Ishikawa (cell line): ENCODE measurements at regions not wholly inside any gene's neighbourhood (a gene's known extent, or its start where the extent isn't known, plus 50 kb on each side); places are given as distances from the start of the nearest gene placed in this dataset.
A peak's percentile ranks its signal among the peaks of the same experiment; 100 is the strongest.

Experiments used
- CEBPB ChIP-seq: IDR thresholded peaks from 2 replicates; pipeline ENCODE4 v1.6.1; 2012
- CREB1 ChIP-seq: IDR thresholded peaks from 2 replicates; pipeline ENCODE4 v1.6.1; 2012; ENCODE audit warnings: low read depth
- EGR1 ChIP-seq: IDR thresholded peaks from 2 replicates; pipeline ENCODE4 v1.6.1; 2012
- EP300 ChIP-seq: IDR thresholded peaks from 2 replicates; pipeline ENCODE4 v1.6.1; 2012; ENCODE audit warnings: borderline replicate concordance
- FOXM1 ChIP-seq: IDR thresholded peaks from 2 replicates; pipeline ENCODE4 v1.6.1; 2012; ENCODE audit warnings: low read depth, borderline replicate concordance
- NFIC ChIP-seq: IDR thresholded peaks from 2 replicates; pipeline ENCODE4 v1.6.1; 2012
- RAD21 ChIP-seq: IDR thresholded peaks from 2 replicates; pipeline ENCODE4 v1.6.1; 2012; ENCODE audit warnings: low read depth
- REST ChIP-seq: IDR thresholded peaks from 2 replicates; pipeline ENCODE4 v1.6.1; 2012; ENCODE audit warnings: low read depth, mild to moderate bottlenecking
- TAF1 ChIP-seq: IDR thresholded peaks from 2 replicates; pipeline ENCODE4 v1.6.1; 2012; ENCODE audit warnings: low read depth, mild to moderate bottlenecking
- TCF12 ChIP-seq: IDR thresholded peaks from 2 replicates; pipeline ENCODE4 v1.6.1; 2012; ENCODE audit warnings: low read depth
- TEAD4 ChIP-seq: IDR thresholded peaks from 2 replicates; pipeline ENCODE4 v1.6.1; 2012
- YY1 ChIP-seq: IDR thresholded peaks from 2 replicates; pipeline ENCODE4 v1.6.1; 2012; ENCODE audit warnings: low read depth
- ZBTB7A ChIP-seq: IDR thresholded peaks from 2 replicates; pipeline ENCODE4 v1.6.1; 2012; ENCODE audit warnings: low read depth
- TF ChIP-seq, protein P1 (sequence below): IDR thresholded peaks from 2 replicates; pipeline ENCODE4 v1.6.1; 2012
- TF ChIP-seq, protein P2 (sequence below): IDR thresholded peaks from 2 replicates; pipeline ENCODE4 v1.6.1; 2012

DNA sequence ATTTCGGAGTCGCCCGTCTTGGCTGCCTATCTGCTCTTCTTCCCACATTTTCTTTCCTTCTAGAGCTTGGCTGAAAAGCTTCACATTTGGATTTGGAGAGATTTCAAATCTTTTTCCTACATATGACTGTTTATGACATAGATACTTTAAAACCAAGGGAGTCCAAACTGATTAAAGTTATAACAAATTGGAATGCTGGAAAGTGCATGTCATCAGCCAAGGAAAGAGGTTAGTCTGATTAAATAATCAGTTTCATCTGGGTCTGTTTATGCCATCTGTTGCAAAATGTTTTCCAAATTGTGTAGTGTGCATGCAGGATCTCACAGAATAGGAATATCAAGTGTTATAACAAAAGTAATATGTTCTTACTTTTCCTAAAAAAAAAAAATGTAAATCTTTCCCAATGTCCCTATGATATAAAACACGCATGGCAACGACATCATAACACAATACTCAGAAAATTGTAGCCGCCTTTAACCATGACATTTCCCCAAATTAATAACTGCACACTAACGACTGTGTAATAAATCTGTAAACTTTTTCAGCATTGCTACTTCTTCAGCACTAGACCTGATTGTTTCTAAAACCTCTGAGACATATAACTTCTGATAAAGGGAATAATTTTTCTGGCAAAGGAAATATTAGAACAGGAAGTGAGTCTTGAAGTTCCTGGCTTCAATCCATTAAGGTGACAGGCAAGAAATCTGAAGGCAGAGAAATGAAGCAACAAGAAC is 230.2 kb upstream of the FOXQ1 start:
- TF ChIP-seq CREB1 (no peak), NFIC (peak; percentile 14; the same call in 1 of the 2 replicates), CEBPB (no peak)

DNA sequence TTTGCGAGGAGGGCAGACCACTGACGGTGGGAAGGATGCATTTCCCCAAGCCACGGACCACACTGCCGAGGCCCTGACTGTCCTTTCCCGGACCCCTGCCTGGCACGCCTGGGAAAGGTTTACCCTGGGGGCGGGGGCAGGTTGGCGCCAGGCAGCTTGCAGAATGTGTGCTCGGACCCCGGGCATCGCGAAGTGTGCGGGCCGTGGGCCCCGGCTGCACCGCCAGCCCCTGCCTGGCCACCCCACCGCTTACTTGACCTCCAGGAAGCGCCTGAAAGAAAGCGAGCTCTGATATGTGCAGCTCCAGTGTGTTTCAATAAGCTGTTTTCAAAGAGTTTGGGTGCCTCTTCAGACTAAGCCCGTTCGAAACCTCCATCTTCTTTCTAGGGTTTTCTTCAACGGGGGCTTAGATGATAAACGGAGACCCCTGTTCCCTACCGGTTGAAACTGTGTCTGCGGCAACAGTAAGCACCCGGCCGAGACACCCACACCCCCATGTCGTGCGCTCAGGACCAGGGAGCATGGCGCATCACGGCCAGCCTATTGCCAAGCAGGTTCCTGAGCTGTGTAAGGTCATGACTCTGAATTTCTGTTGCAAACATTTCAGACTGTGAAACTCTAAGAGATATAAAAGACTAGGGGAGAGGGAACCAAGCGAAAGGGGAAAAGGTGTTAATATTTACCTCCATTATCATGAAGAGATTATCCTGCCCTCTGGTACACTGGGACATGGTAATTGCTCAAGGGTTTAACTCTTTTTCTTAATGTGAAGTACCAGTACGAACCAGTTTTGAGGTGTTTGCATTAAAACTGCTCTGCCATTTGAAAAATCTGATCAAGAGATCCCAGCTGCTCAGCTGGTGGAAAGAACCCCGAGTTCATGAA is 231.2 kb upstream of the FOXQ1 start:
- TF ChIP-seq CREB1 (no peak), TAF1 (no peak), YY1 (no peak), ZBTB7A (no peak), FOXM1 (no peak), TCF12 (no peak), EGR1 (no peak), RAD21 (no peak), NFIC (no peak), CEBPB (no peak), EP300 (no peak)
- TF ChIP-seq, protein P1, sequence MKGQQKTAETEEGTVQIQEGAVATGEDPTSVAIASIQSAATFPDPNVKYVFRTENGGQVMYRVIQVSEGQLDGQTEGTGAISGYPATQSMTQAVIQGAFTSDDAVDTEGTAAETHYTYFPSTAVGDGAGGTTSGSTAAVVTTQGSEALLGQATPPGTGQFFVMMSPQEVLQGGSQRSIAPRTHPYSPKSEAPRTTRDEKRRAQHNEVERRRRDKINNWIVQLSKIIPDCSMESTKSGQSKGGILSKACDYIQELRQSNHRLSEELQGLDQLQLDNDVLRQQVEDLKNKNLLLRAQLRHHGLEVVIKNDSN, result no peak

DNA sequence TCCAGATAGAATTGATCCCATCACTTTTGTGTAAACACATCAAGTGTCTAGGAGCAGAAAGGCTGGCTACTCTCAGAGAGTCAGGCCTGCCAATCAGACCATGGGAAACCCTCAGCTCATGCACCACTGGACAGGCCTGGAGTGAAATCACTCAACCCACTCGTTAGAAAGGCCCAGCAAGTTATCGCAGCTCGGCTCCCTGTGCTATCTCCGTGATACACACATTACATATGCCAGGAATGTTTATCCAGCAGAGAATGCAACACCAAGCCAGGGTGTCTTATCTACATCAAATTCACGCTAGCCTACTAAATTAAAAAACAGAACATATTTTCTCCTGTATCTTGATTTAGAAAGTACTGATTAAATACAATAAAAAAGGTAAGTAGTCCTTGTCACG is 232.4 kb upstream of the FOXQ1 start:
- TF ChIP-seq CEBPB (no peak), FOXM1 (no peak), RAD21 (no peak), ZBTB7A (no peak), REST (no peak), EGR1 (no peak), TCF12 (no peak), TAF1 (no peak), EP300 (no peak)

DNA sequence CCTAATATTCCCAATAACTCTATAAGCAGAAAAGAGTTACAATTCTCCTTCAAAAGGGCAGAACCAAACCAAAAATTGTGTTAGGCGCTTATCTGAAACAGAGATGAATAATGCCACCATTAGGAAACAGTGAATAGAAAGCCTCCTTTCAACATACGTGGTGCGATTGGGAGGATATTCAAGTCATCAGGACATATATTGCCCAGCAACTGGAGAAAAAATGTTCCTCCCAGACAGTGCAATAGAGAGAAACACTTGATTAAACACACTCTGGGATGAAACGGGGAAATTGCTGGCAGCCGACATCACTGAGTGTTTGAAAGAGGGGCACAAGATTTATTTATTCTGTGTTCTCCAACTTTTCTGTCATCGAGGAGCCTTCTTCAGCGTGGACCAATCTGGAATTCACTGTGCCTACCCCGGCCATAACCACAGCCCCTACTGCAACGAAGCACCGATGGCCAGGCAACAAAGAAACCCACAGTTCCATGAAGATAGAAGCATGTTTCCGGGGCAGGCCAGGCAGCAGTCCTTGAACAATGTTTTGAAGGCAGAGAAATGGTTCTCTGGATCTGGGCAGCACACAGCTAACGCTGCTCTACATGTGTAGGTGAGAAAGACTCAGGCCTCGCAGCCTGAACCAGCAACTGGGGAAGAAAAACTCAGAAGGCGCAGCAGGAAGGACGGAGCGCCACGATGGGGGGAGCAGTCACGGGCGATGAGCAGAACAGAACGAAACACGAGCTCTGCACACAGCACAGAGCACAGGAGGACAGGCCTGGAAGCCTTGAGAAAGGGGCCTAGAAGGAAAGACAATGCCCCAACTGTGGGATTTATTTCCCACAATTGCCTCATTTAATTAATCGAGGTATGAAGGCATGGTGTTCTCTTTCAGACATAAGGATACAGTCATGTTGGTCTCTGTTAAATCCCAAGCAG is 234.2 kb upstream of the FOXQ1 start:
- no peak for TF ChIP-seq TAF1
- TF ChIP-seq, protein P2, sequence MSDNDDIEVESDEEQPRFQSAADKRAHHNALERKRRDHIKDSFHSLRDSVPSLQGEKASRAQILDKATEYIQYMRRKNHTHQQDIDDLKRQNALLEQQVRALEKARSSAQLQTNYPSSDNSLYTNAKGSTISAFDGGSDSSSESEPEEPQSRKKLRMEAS, result no peak
- no peak for TF ChIP-seq REST
- TF ChIP-seq ZBTB7A, result no peak
- no peak for TF ChIP-seq NFIC
- TF ChIP-seq TEAD4, result no peak
- no peak for TF ChIP-seq TCF12
- no peak for TF ChIP-seq CEBPB
- TF ChIP-seq CREB1, result no peak
- TF ChIP-seq FOXM1, result no peak
- TF ChIP-seq, protein P1, result no peak
- TF ChIP-seq RAD21, result no peak
- TF ChIP-seq EGR1, result no peak
- no peak for TF ChIP-seq YY1
- no peak for TF ChIP-seq EP300
